ENCODE measurements at regions not wholly inside any gene's neighbourhood (a gene's known extent, or its start where the extent isn't known, plus 50 kb on each side); places are given as distances from the start of the nearest gene placed in this dataset.

DNA sequence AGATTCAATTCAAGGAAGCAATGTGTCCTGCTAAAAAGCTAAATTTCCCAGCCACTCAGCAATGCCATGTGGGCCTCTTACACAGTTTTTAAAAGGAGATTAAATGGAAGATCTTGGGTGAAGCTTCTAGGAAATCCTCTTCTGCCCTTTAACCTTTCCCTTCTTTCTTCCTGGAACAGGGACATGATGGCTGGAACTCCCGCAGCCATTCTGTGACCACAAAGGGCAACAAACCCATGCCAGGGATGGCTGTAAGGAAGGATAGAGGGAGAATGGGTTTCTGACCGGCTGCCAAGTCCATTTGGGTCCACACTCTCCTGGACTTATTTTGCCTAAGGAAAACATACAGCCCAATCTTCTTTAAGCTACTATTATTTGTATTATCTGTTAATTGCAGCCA is 52.6 kb upstream of the ASAP2 start:
- TF ChIP-seq, protein P1, sequence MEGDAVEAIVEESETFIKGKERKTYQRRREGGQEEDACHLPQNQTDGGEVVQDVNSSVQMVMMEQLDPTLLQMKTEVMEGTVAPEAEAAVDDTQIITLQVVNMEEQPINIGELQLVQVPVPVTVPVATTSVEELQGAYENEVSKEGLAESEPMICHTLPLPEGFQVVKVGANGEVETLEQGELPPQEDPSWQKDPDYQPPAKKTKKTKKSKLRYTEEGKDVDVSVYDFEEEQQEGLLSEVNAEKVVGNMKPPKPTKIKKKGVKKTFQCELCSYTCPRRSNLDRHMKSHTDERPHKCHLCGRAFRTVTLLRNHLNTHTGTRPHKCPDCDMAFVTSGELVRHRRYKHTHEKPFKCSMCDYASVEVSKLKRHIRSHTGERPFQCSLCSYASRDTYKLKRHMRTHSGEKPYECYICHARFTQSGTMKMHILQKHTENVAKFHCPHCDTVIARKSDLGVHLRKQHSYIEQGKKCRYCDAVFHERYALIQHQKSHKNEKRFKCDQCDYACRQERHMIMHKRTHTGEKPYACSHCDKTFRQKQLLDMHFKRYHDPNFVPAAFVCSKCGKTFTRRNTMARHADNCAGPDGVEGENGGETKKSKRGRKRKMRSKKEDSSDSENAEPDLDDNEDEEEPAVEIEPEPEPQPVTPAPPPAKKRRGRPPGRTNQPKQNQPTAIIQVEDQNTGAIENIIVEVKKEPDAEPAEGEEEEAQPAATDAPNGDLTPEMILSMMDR (IDR thresholded peaks at IDR 0.05; ENCODE audit: extremely low read depth in 1 of 2, insufficient read depth in 1 of 2, low read depth in 1 of 2, low read length in 2 of 2): no peak
- no peak for TF ChIP-seq POLR2A (IDR thresholded peaks at IDR 0.05; ENCODE audit: low read depth, low read length)
- no peak for TF ChIP-seq POLR2AphosphoS5 (IDR thresholded peaks at IDR 0.05; ENCODE audit: insufficient read depth, low read depth, low read length)
- no peak for TF ChIP-seq GATA2 (IDR thresholded peaks at IDR 0.05; ENCODE audit: insufficient read depth, insufficient read length, low read depth, low read length)
- no peak for TF ChIP-seq EZH2 (IDR thresholded peaks at IDR 0.05; ENCODE audit: borderline replicate concordance, low read depth, low read length, severe bottlenecking)
